GM21390 (cell line): ENCODE measurements at regions not wholly inside any gene's neighbourhood (a gene's known extent, or its start where the extent isn't known, plus 50 kb on each side); places are given as distances from the start of the nearest gene placed in this dataset.

Experiments used
- ATAC-seq: cut with Tn5 transposase; IDR thresholded peaks from one replicate; pipeline ENCODE4 v1.9.1; 2021; ENCODE audit not compliant: unreplicated experiment

DNA sequence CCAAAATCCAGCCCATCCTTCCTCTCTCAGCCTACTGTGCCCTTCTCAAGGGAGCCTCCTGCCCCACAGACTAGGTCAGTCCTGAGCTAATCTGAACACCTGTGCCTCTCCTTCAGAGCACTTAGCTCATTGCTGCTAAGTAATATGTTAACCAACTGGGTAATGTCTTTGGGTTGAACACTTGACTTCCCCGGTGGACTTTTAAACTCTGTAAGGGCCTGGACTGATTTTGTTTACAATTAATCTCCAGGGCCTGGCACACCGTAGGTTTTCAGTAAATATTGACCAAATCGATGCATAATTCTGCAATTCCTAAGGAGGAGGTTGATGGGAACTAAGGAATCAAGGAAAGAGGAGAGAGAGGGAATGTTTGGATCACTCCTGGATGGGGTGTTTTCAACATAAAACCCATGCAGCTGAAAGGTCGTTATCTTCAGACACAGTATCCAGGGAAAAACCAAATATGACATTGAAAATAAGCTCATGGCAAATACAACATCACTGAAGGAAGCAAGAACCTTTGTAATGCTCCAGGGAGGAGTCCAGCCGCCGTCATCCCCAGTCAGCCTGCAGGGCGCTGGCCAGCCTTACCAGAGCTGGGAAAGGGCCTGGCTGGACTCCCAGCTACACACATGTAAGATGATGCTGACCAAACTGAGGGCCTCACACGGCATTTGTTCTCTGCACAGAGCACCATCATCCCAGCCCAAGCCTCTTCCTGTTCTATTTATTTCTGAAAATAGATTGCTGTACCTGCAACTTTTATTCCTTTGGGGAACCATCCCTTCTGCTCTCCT, 166.3 kb downstream of the C5orf15 start:
- ATAC-seq: no peak

GRCh38 chr5:133801431-133801830, 167.0 kb downstream of the C5orf15 start:
- ATAC-seq: no peak

- ATAC-seq: no peak
Observed at GRCh38 chr5:133799571-133800237, 168.7 kb downstream of the C5orf15 start.

- no peak for ATAC-seq
Observed at GRCh38 chr5:133797167-133797566, 171.3 kb downstream of the C5orf15 start.

DNA sequence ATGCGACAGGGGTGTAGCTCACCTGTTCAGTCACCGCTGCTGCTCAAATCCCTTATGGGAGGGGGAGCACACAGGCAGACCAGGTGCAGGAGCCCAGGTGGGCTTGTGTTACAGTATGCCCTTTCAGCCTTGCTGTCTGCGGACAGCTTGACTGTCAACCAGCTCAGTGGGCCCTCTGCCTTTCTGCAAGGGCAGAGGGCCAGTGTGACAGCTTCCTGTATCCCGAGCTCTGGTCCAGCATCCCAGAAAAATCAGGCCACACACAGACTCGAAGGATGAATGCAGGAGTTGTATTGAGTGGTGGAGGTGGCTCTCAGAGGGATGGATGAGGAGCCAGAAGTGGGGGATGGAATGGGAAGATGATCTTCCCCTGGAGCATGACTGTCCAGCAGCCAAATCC, 172.2 kb downstream of the C5orf15 start:
- ATAC-seq: no peak

- ATAC-seq: no peak
Observed at GRCh38 chr5:133794771-133795415, 173.5 kb downstream of the C5orf15 start.

GRCh38 chr5:133793756-133794465, 174.5 kb downstream of the C5orf15 start:
- no peak for ATAC-seq

GRCh38 chr5:133792655-133793054, 175.8 kb downstream of the C5orf15 start:
- ATAC-seq: no peak

DNA sequence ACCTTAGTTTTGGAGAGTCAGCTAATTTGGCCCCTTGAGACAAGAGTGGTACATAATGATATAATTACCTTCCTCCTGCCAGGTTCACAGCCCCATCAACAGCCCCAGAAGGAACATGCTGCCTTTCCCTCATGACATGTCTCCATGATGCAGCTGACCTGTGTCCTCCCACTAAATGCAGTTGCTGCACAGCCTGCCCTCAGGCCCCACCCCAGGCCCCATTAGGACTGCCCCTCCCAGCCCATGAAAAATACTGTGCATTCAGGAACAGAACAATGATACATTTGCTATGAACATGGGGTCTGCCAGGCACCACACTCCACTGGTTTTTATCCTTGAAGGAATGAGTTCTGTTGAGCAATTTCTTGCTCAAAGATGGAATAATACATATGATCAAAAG, 176.4 kb downstream of the C5orf15 start:
- no peak for ATAC-seq

GRCh38 chr5:133790898-133791297, 177.5 kb downstream of the C5orf15 start:
- no peak for ATAC-seq

GRCh38 chr5:133789428-133789827, 177.1 kb upstream of the FSTL4 start:
- ATAC-seq: no peak

DNA sequence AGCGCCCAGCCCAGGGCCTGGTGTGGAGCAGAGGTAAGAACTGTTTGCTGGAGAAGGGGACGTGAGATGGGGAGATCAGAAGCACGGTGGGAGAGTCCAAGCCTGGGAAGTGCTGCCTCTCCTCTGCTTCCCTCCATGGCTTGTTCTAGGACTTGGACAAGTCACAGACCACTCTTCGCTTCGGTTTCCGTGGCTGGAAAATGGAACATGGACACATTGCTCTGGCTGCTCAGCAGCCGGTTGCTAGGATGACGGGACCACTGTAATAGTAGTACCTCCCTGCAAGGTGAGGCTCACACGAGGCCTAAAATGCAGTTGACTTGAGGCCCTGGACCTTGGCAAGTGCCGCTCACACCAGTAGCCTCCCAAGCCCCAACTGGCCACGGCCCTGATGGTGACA, 175.8 kb upstream of the FSTL4 start:
- ATAC-seq: no peak

GRCh38 chr5:133786420-133786819, 174.1 kb upstream of the FSTL4 start:
- no peak for ATAC-seq

DNA sequence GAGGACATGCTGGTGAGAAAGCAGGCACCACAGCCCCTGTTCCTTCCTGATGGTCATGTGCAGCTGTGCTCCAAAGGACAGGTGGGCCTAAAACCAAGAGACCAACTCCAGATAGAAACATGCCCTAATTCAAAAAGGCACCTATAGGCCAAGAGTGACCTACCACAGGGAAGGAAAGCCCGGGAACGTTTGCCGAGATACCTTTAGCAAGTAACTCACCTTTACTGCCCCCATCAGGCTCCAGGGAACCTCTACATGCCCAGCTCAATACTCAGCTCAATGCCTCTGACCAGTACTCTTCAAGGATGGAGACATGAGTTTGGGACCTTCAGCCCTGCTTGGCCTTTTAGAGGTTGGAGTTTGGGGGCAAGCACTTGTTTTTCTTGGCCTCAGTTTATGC, 172.8 kb upstream of the FSTL4 start:
- no peak for ATAC-seq

DNA sequence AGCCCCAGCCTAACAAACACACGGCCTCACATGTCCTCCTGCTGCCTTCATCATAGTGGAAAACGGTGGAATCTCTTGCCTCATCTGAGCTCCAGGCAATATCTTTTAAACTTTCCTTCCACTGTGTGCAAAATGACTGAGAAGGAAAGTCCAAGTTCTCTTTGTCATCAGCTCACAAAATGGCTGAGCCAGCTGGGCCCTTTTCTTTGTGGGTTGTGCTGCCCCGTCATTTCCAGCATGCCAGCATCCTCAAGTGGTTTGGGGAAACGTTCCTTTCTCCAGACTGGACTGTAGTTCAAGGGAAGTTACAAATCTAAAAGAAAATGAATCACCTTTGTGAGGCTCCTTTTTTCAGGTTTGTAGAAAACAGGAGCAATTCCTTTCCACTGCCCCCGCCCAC, 171.1 kb upstream of the FSTL4 start:
- ATAC-seq: no peak

- no peak for ATAC-seq
Observed at GRCh38 chr5:133782736-133783135, 170.4 kb upstream of the FSTL4 start.

GRCh38 chr5:133781436-133782225, 169.3 kb upstream of the FSTL4 start:
- no peak for ATAC-seq

DNA sequence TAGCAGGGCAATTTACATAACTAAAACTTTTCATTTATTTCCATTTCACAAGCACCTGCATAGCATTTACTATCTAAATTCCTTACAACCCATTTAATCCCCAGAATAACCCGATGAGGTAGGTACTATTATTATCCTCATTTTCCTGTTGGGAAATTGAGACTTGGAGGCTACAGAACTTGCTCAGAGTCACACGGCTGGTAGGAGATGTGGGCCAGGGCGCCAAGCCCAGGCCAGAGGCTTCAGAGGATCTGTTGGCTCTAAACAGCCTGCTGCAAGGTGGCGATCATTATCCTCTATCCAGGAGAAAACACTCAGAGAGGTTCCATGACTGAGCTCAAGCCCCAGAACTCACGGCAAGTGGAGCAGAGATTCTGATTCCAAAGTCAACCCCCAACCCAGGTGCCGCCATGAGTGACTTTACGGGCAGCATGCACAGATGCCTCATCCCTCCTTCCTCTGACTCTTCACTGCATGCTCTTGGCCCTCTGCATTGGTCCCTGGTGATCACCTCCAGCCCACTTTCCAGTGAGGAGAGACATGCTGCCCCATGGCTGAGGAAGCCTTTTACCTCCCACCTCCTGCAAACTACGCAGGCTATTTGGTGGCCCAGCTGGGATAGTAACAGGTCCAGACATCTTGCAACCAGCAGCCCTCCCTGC, 168.4 kb upstream of the FSTL4 start:
- no peak for ATAC-seq

DNA sequence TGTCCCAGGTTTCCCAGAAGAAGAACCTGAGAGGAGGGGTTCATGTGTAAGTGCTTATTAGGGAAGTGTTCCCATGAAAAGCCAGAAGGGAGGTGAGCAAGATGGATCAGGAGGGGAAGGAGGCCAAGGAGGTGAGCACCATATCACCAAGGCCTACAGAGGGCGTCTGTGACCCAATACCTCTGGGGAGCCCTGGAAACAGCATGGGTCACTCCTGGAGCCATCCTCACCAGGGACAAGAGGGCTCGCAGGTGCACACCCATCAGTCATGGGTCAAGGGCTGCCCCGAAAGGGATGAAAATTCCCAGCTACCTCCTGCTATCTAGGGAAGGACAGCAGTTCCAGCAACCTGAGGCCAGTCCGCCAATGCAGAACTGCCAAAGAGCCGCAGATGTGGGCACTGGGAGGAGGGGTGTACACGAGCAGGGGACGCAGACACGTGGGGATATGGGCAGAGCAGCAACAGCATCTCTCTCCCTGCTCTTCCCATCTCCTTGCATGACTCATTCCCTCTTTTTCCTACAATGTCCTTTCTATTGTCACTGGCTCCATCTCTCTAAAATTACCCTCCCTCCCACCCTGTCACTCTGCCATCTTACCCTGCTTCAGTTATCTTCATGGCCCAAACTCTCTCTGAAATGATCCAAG, 167.6 kb upstream of the FSTL4 start:
- no peak for ATAC-seq

DNA sequence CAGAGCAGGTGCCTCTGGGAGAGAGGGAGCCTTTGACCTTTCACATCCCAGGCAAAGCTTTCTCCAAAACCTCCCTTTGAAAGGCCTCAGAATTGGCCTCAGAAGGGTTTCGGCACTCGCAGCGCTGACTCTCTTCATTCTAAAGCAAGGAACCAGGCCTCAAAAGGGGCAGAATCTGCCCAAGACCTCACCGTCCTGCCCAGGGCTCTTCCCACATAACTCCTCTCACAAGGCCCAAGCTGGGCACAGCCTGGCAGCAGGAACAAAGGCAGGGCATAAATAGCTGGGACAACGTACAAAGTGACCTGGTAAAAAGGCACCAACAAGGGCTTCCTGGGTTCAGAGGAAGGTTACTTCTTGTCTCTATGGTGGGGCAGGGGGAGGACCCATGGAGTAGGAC, 166.3 kb upstream of the FSTL4 start:
- no peak for ATAC-seq
